GM23338 (cell line): ENCODE measurements at regions not wholly inside any gene's neighbourhood (a gene's known extent, or its start where the extent isn't known, plus 50 kb on each side); places are given as distances from the start of the nearest gene placed in this dataset.

ENCODE experiments used
- CREB1 ChIP-seq: fragments of 250-450 bp; sonication (Bioruptor Pico); IDR thresholded peaks from 2 replicates; pipeline ENCODE4 v1.5.0; 2020; ENCODE audit warnings: low read depth, mild to moderate bottlenecking, moderate library complexity
- CTCF ChIP-seq, 2 experiments: fragments of 200-600 bp in 1 of 2; sonication (generic) in 1 of 2; conservative IDR thresholded peaks; 2 replicates each; pipeline versions ENCODE4 v1.5.1 to v1.6.1; 2016 to 2017; ENCODE audit warnings: antibody characterized with exemption in 2 of 2, low read depth in 2 of 2, mild to moderate bottlenecking in 2 of 2, moderate library complexity in 1 of 2
- ETS1 ChIP-seq: IDR thresholded peaks from 2 replicates; pipeline ENCODE4 v1.6.1; 2016; ENCODE audit warnings: antibody characterized with exemption
- EZH2 ChIP-seq: fragments of 200-600 bp; sonication (generic); IDR thresholded peaks from one replicate; pipeline ENCODE4 v1.8.0; 2017; ENCODE audit warnings: antibody characterized with exemption, mild to moderate bottlenecking, low read depth; ENCODE audit not compliant: unreplicated experiment
- EZH2phosphoT487 ChIP-seq: fragments of 200-600 bp; sonication (generic); IDR thresholded peaks from one replicate; pipeline ENCODE4 v1.8.1; 2018; ENCODE audit warnings: antibody characterized with exemption; ENCODE audit not compliant: unreplicated experiment
- NANOG ChIP-seq: IDR thresholded peaks from 2 replicates; pipeline ENCODE4 v1.6.1; 2016; ENCODE audit warnings: antibody characterized with exemption, borderline replicate concordance
- POLR2AphosphoS5 ChIP-seq: IDR thresholded peaks from 2 replicates; pipeline ENCODE4 v1.6.1; 2016; ENCODE audit warnings: antibody characterized with exemption, low read depth
- REST ChIP-seq: IDR thresholded peaks from one replicate; pipeline ENCODE4 v1.6.1; 2018; ENCODE audit warnings: antibody characterized with exemption; ENCODE audit not compliant: unreplicated experiment

GRCh38 chr2:206846981-206847834 is 81.8 kb downstream of the FASTKD2 start:
- TF ChIP-seq CREB1 (no peak), CTCF (conservative IDR thresholded peaks at IDR 0.05; ENCODE audit: low read depth in 2 of 2) (no peak), REST (no peak), EZH2phosphoT487 (no peak), POLR2AphosphoS5 (no peak), NANOG (no peak), ETS1 (no peak), EZH2 (no peak)
